Non-pigmented ciliary epithelial cell (primary cell): ENCODE measurements at regions not wholly inside any gene's neighbourhood (a gene's known extent, or its start where the extent isn't known, plus 50 kb on each side); places are given as distances from the start of the nearest gene placed in this dataset.

ENCODE experiments used
- DNase-seq: peaks from one replicate; pipeline ENCODE4 v3.0.0-alpha.2; 2010; ENCODE audit warnings: low read depth

DNA sequence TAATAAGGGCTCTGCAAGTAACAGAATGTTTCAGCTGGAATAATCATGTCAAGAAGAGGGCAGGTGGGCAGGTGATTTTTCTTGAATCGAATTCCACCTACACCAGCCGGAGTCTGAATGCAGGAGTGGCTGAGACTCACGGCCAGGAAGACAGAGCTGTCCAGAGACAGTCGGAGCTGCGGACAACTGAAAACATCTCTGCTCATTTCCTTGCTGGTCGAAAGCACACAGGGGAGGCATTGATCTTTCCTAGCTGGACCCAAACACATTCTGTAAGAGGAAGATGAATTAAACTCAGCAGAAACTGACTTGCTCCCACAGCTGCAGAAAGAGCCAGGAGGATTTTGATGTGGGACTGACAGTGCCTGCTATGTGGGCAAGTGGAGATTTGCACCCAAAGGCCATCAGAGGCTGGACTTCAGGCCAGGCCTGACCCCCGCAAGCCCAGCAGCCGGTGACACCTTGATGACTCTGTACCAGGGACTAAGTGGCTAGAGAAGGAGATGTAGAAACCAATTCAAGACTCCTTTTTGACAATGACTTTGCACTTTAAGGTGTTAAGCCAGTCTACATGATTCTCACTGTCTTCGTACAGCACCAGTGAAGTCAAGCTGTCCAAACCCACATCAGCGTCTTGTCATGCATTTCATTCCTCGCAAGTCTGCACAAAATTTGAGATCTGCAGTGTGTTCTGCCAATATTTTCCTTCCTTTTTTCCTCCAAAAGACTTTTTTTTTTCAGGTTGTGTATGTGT lies 169.4 kb downstream of the TEX36 start:
- DNase-seq = no peak

GRCh38 chr10:125510998-125511397 lies 172.0 kb downstream of the TEX36 start:
- no peak for DNase-seq

GRCh38 chr10:125505648-125506047 lies 177.3 kb downstream of the TEX36 start:
- DNase-seq = no peak

GRCh38 chr10:125502276-125502675 lies 180.7 kb downstream of the TEX36 start:
- no peak for DNase-seq

GRCh38 chr10:125495386-125495785 lies 187.6 kb downstream of the TEX36 start:
- DNase-seq = no peak

GRCh38 chr10:125494651-125495239 lies 188.2 kb downstream of the TEX36 start:
- no peak for DNase-seq

DNA sequence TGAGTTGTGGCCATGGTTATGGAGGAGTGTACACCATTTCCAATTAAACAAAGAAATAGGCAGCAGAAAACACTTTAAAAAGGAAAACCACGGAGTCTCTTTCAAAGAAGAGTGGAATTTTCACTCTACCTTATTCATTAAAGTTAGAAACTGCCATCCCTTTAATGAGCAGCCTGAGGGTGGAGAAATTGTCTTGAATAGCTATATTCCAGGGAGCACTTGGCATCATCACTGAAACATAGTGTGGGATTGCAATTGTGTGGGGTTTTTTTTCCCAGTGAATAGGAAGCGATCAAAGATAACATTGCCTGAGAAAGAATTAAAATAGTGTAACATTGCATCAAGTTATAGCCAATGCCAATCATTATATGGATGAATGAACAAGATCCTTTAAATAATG lies 191.6 kb downstream of the TEX36 start:
- no peak for DNase-seq

- no peak for DNase-seq
Measured at GRCh38 chr10:125489731-125490130, 193.2 kb downstream of the TEX36 start.

DNA sequence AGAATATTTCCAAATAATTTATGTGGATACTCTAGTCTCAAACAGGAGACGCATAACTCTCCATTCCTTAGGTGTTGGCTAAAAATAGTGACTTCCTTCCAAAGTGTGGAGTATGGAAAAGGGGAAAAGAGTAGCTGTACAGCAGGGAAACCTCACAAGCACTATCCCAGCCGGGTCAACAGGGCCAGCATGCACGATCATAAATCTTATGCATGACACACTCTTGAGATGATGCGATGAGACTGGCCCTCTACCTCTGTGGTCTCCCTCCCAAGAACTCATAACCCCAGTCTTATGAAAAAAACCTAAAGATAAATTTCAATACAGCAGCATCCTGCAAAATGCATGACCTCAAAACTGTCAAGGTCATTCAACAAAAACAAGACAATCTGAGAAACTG lies 197.3 kb downstream of the TEX36 start:
- no peak for DNase-seq

GRCh38 chr10:125484035-125484732 lies 198.8 kb downstream of the TEX36 start:
- DNase-seq = no peak

- DNase-seq = no peak
Measured at GRCh38 chr10:125482637-125483036, 200.3 kb downstream of the TEX36 start.

DNA sequence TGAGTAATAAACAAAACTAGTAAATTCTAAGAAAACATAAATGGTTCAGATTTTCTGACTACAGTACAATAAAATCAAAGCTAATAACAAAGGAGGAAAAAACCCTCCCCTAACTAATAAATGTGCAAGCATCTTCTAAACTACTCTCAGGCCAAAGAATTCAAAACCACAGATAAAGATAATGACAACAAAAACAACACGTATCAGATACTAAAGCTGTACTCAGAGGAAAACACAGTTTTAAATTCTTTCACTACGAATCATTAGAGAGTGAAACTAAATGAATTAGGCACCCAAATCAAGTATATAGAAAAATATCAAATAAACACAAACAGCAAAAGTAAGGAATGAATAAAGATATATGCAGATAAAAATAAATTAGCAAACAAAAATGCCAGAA lies 200.9 kb downstream of the TEX36 start:
- DNase-seq = no peak

- no peak for DNase-seq
Measured at GRCh38 chr10:125479059-125479458, 203.9 kb downstream of the TEX36 start.

GRCh38 chr10:125475815-125476214 lies 207.1 kb downstream of the TEX36 start:
- no peak for DNase-seq

GRCh38 chr10:125473143-125473793 lies 209.7 kb downstream of the TEX36 start:
- DNase-seq = no peak

DNA sequence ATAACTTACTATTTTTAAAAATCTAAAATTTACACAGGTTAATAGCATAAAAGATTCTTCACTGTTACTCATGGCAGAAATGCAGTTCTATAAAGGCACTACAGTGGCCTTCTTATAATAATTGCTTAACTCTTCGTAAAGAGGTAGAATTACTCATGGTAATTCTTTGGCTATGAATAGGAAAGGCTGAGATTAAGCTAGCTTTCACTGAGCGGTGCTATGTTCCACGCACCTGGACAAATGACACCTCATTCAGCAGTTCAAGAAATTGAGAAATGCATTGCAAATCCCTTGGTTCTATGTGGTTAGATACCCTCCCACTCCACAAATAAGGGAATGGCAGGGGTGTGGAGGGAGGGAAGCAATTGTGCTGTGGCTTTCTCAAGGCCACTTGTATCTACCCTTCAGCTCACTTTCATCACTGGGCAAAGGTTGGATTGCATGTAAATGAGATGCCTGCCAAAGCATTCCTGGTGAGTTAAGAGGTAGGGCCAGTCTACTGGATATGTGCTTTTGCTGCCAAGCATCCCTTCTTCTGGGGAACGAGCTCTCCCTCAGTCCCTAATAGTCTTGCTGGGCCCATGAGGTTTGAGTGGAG lies 210.9 kb downstream of the TEX36 start:
- DNase-seq = no peak

- DNase-seq = no peak
Measured at GRCh38 chr10:125468278-125468677, 214.7 kb downstream of the TEX36 start.

DNA sequence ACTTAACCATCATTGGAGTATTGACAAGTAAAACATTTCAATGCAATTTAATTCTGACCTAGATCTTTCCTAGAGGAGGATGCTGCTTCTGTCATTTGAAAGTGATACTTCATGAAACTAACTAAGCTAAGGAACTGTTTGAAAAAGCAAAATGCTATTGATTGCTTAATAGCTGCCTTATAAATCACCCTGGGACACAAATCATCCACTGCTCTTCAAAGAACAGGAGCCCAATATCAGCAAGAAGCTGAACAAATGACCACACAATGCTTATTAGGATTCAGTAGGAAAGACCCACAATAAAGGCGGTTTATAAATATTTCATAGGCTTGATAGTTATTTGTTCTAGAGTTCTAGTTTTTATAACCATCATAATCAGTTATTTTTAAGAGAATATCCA lies 216.3 kb downstream of the TEX36 start:
- no peak for DNase-seq

- no peak for DNase-seq
Measured at GRCh38 chr10:125462845-125463244, 220.1 kb downstream of the TEX36 start.

DNA sequence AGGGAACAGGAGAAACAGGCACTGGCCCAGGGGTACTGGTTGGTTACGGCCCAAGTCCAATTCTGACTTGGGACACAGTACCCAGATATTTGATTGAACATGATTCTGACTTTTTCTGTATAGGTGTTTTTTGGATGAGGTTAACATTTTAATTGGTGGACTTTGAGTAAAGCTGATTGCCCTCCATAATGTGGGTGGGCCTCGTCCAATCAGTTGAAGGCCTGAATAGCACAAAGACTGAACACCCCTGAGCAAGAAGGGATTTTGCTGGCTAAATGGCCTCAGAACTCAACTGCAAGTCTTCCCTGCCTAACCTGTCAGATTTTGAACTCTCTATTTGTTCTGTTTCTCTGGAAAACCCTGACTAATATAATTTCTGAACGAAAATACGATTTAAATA lies 222.6 kb downstream of the TEX36 start:
- DNase-seq = no peak

- no peak for DNase-seq
Measured at GRCh38 chr10:125457406-125457805, 225.6 kb downstream of the TEX36 start.

DNA sequence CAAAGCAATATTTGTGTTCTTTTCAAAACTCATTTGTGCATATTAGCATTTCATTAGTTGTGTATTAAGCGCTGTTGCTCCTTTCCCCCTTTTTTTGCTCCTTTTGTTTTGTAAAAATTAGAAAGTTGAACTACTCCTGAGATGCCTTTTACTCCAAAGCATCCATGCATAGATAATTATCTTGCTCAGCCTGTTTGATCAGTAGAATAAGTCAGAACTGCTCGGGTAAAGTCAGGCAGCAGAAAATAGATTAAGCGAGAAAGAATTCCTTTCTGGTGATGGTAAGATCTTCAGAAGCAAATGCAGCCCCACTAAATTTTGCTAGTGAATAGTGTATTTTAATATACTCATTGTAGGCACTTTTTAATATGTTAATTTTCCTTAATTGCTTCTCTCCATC lies 227.1 kb downstream of the TEX36 start:
- no peak for DNase-seq
